SK-N-SH (cell line): ENCODE measurements at regions not wholly inside any gene's neighbourhood (a gene's known extent, or its start where the extent isn't known, plus 50 kb on each side); places are given as distances from the start of the nearest gene placed in this dataset.

Source experiments
- CTCF ChIA-PET: fragments of 300-600, 350-600 bp; formaldehyde crosslinking; extraction: SDS; loops from one replicate; lab custom pipeline; 2021; lab: Yijun Ruan, JAX
- POLR2A ChIA-PET: fragments of 350-600 bp; sonication (Branson Sonifier 250); formaldehyde crosslinking; extraction: SDS; loops from one replicate; lab custom pipeline; 2020; ENCODE audit warnings: antibody characterized with exemption, inconsistent platforms; lab: Yijun Ruan, JAX
- DNase-seq: peaks from one replicate; pipeline ENCODE4 v3.0.0; 2012
- H2AFZ ChIP-seq: fragments of 200-600 bp; sonication (generic); 2 replicates; pipeline ENCODE4 v1.8.1; 2016; ENCODE audit warnings: antibody characterized with exemption, mild to moderate bottlenecking, low read depth
- H3F3A ChIP-seq: fragments of 200-600 bp; sonication (generic); replicated peaks from 2 replicates; pipeline ENCODE3; 2016; ENCODE audit warnings: antibody characterized with exemption, mild to moderate bottlenecking; ENCODE audit not compliant: insufficient read depth
- H3K27ac ChIP-seq, 2 experiments: fragments of 200-500 bp in 1 of 2; fragments of 200-600 bp in 1 of 2; sonication (Bioruptor generic) in 1 of 2; sonication (generic), shearing (Covaris generic) in 1 of 2; 2 replicates each; pipeline versions ENCODE4 v1.5.1 to v1.6.1; 2014 to 2016; ENCODE audit warnings: low read depth in 2 of 2, inconsistent platforms in 1 of 2, low read length in 1 of 2, mild to moderate bottlenecking in 1 of 2, mixed read lengths in 1 of 2
- H3K27me3 ChIP-seq: fragments of 200-600 bp; sonication (generic), shearing (Covaris generic); 2 replicates; pipeline ENCODE4 v1.6.1; 2016; ENCODE audit warnings: mixed run types; ENCODE audit not compliant: insufficient read depth
- H3K36me3 ChIP-seq, 2 experiments: fragments of 200-500 bp in 1 of 2; fragments of 200-600 bp in 1 of 2; sonication (Bioruptor generic) in 1 of 2; sonication (generic) in 1 of 2; replicated peaks in 1 of 2; 2 replicates each; pipeline versions ENCODE3 to v1.5.1; 2014 to 2016; ENCODE audit warnings: low read length in 1 of 2, mild to moderate bottlenecking in 1 of 2; ENCODE audit not compliant: insufficient read depth in 2 of 2, control insufficient read depth in 1 of 2
- H3K4me1 ChIP-seq, 2 experiments: fragments of 200-500 bp in 1 of 2; fragments of 200-600 bp in 1 of 2; sonication (Bioruptor generic) in 1 of 2; sonication (generic), shearing (Covaris generic) in 1 of 2; 2 replicates each; pipeline versions ENCODE4 v1.5.1 to v1.6.1; 2014 to 2016; ENCODE audit warnings: low read depth in 1 of 2, low read length in 1 of 2, mixed run types in 1 of 2; ENCODE audit not compliant: insufficient read depth in 2 of 2, control insufficient read depth in 1 of 2
- H3K4me2 ChIP-seq: fragments of 200-600 bp; sonication (generic), shearing (Covaris generic); 2 replicates; pipeline ENCODE4 v1.6.1; 2017; ENCODE audit warnings: mixed run types
- H3K4me3 ChIP-seq, 2 experiments: fragments of 200-500 bp in 1 of 2; fragments of 200-600 bp in 1 of 2; sonication (Bioruptor generic) in 1 of 2; sonication (generic), shearing (Covaris generic) in 1 of 2; 2 replicates each; pipeline versions ENCODE4 v1.5.1 to v1.8.1; 2014 to 2016; ENCODE audit warnings: low read depth in 2 of 2, inconsistent platforms in 1 of 2, low read length in 1 of 2, mild to moderate bottlenecking in 1 of 2, mixed read lengths in 1 of 2, moderate library complexity in 1 of 2
- H3K79me2 ChIP-seq: fragments of 200-600 bp; sonication (generic); 2 replicates; pipeline ENCODE4 v1.8.1; 2017; ENCODE audit warnings: mild to moderate bottlenecking; ENCODE audit not compliant: insufficient read depth
- H3K9ac ChIP-seq: fragments of 200-600 bp; sonication (generic); 2 replicates; pipeline ENCODE4 v1.6.1; 2017; ENCODE audit warnings: mixed run types
- H3K9me2 ChIP-seq: fragments of 200-600 bp; sonication (generic); 2 replicates; pipeline ENCODE4 v1.6.1; 2017; ENCODE audit warnings: mixed run types
- H3K9me3 ChIP-seq: fragments of 200-600 bp; sonication (generic); 2 replicates; pipeline ENCODE4 v1.6.1; 2017; ENCODE audit warnings: mixed run types, mild to moderate bottlenecking, moderate library complexity
- H4K20me1 ChIP-seq: fragments of 200-600 bp; sonication (generic); 2 replicates; pipeline ENCODE4 v1.6.1; 2017; ENCODE audit warnings: mild to moderate bottlenecking, mixed run types; ENCODE audit not compliant: insufficient read depth
- EP300 ChIP-seq, 2 experiments: IDR thresholded peaks; 2 replicates each; pipeline versions ENCODE4 v1.4.0 to v1.6.1; 2012; ENCODE audit warnings: borderline replicate concordance in 1 of 2, low read depth in 1 of 2, low read length in 1 of 2
- EZH2phosphoT487 ChIP-seq: fragments of 200-600 bp; sonication (generic); IDR thresholded peaks from 2 replicates; pipeline ENCODE4 v1.6.1; 2017; ENCODE audit warnings: low read depth, mixed run types, mild to moderate bottlenecking, antibody characterized with exemption, moderate library complexity, borderline replicate concordance
- FOXJ3 ChIP-seq: sonication (generic); formaldehyde crosslinking; IDR thresholded peaks from 2 replicates; pipeline ENCODE4 v1.5.1; 2020; ENCODE audit warnings: mild to moderate bottlenecking, missing genetic modification reagents
- MEF2A ChIP-seq: IDR thresholded peaks from 2 replicates; pipeline ENCODE4 v1.4.0; 2012; ENCODE audit warnings: low read depth, borderline replicate concordance
- MXI1 ChIP-seq: IDR thresholded peaks from 2 replicates; pipeline ENCODE4 v1.6.1; 2012; ENCODE audit warnings: mild to moderate bottlenecking, low read depth, low read length, improper control_type of control experiment
- NFIC ChIP-seq: IDR thresholded peaks from 2 replicates; pipeline ENCODE4 v1.4.0; 2012; ENCODE audit warnings: borderline replicate concordance
- RCOR1 ChIP-seq: fragments of 150-350 bp; IDR thresholded peaks from 2 replicates; pipeline ENCODE4 v1.6.1; 2017; ENCODE audit warnings: antibody characterized with exemption, low read length
- RXRA ChIP-seq: IDR thresholded peaks from 2 replicates; pipeline ENCODE4 v1.4.0; 2012; ENCODE audit warnings: low read depth, mild to moderate bottlenecking, borderline replicate concordance
- YY1 ChIP-seq: IDR thresholded peaks from 2 replicates; pipeline ENCODE4 v1.4.0; 2012; ENCODE audit warnings: low read depth, mild to moderate bottlenecking
- WGBS: methylation state at CpG from one replicate; pipeline ENCODE4 v1.1.6; 2017; ENCODE audit warnings: low lambda C conversion rate; 5-methylcytosine and 5-hydroxymethylcytosine counted together
- TF ChIP-seq, protein P1 (sequence below): fragments of 200-600 bp; sonication (generic); IDR thresholded peaks from 2 replicates; pipeline ENCODE4 v1.6.1; 2017; ENCODE audit warnings: antibody characterized with exemption, mild to moderate bottlenecking, moderate library complexity
- TF ChIP-seq, protein P2 (sequence below): IDR thresholded peaks from 2 replicates; pipeline ENCODE4 v1.6.1; 2012; ENCODE audit warnings: mild to moderate bottlenecking, low read depth, low read length, moderate library complexity
- TF ChIP-seq, protein P3 (sequence below): IDR thresholded peaks from 2 replicates; pipeline ENCODE4 v1.4.0; 2012; ENCODE audit warnings: low read depth, borderline replicate concordance
- TF ChIP-seq, protein P4 (sequence below): fragments of 150-350 bp; IDR thresholded peaks from 2 replicates; pipeline ENCODE4 v1.6.1; 2017; ENCODE audit warnings: antibody characterized with exemption, low read length, low read depth, borderline replicate concordance
- TF ChIP-seq, protein P5 (sequence below): IDR thresholded peaks from 2 replicates; pipeline ENCODE4; 2012
- TF ChIP-seq, protein P6 (sequence below): IDR thresholded peaks from 2 replicates; pipeline ENCODE4 v1.4.0; 2012; ENCODE audit warnings: low read depth, borderline replicate concordance

DNA sequence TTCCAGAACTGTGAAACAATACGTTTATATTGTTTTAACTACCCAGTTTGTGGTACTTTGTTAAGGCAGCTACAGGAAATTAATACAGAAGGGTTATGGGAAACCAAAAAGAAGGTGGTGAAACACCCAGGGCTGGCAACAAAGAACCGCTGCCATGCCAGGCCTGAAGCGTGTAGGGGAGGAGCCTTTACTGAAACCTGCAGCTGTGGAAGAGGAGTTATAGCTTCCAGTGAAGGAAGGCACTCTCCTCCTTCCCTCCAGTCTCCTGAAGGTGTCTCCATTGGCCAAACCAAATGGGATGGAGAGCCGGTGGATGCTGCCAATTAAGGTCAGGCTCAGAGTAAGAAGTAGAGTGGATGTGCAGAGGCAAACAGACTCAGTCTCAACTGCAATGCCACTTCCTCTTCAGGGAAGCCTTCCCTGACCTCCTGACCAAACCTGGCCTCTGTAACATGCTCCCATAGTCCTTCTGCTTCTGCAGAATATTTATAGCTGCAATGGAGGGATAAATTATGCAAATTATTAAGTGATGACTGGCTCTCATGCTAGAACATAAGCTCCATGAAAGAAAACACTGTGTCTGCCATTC, 168.3 kb downstream of the DAD1 start:
- ChIA-PET CTCF (interaction anchor here (1.6 to 2.0 kb wide), 2 partner anchors 136 to 433 kb away, joined by 4 read pairs; no protein-coding TSS in a partner anchor), POLR2A (no interaction called here)
- H3K36me3 ChIP-seq: no peaks in the 10 kb centered on the region
- no peaks in the 10 kb centered on the region for H3K9me2 ChIP-seq
- no peak overlapping the region for H3K4me3 ChIP-seq
- peaks cover 0 to 7% of the 10 kb centered on the region in 2 experiments; a peak in 1 of 4 replicates for H3K4me1 ChIP-seq
- WGBS: 17% methylated on average over 4 of the region's 4 CpGs
- H2AFZ ChIP-seq: no peak overlapping the region
- H3K9ac ChIP-seq: no peak overlapping the region
- DNase-seq: no peak
- peaks cover 18% of the 10 kb centered on the region; the same call in 1 of the 2 replicates for H3K27me3 ChIP-seq
- H3K79me2 ChIP-seq: no peaks in the 10 kb centered on the region
- no peak overlapping the region for H3K4me2 ChIP-seq
- no peak overlapping the region for H3K27ac ChIP-seq
- H4K20me1 ChIP-seq: no peaks in the 10 kb centered on the region
- TF ChIP-seq RXRA: no peak
- H3K9me3 ChIP-seq: no peaks in the 10 kb centered on the region
- H3F3A ChIP-seq: no peaks in the 10 kb centered on the region

DNA sequence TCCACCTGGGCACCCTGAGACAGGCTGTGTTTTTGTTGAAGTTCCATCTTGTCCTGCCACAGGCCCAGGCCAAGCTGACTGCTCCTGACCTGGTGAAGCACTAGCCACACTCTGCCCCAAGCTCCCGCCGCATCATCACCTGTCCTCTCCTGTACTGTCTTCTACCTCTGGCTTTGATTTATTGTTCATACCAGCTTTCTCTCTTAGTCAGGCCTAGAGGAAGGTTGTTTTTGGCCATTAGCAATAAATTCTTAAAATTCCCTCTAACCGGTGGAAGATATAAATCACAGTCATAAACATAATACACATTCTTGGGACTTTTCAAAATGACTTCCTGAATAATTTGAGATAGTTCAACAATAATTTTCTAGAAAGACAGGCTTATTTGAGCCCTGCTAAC, 169.4 kb downstream of the DAD1 start:
- DNase-seq: no peak
- no peaks in the 10 kb centered on the region for H3K36me3 ChIP-seq
- H3K4me2 ChIP-seq: no peak overlapping the region
- peaks cover 0 to 12% of the 10 kb centered on the region in 2 experiments; a peak in 1 of 4 replicates for H3K4me1 ChIP-seq
- no peaks in the 10 kb centered on the region for H4K20me1 ChIP-seq
- ChIA-PET CTCF (interaction anchor here (0.6 to 2.0 kb wide), 2 partner anchors 355 to 434 kb away, joined by 3 to 4 read pairs; no protein-coding TSS in a partner anchor), POLR2A (no interaction called here)
- H3K9me2 ChIP-seq: no peaks in the 10 kb centered on the region
- no peak overlapping the region for H2AFZ ChIP-seq
- no peak overlapping the region for H3K4me3 ChIP-seq
- H3K9ac ChIP-seq: no peak overlapping the region
- H3K79me2 ChIP-seq: no peaks in the 10 kb centered on the region
- H3K27ac ChIP-seq: no peak overlapping the region
- no peaks in the 10 kb centered on the region for H3F3A ChIP-seq
- no peaks in the 10 kb centered on the region for H3K9me3 ChIP-seq
- WGBS: 55% methylated on average over 3 of the region's 3 CpGs
- H3K27me3 ChIP-seq: peaks cover 18% of the 10 kb centered on the region; the same call in 1 of the 2 replicates
- TF ChIP-seq, protein P1, sequence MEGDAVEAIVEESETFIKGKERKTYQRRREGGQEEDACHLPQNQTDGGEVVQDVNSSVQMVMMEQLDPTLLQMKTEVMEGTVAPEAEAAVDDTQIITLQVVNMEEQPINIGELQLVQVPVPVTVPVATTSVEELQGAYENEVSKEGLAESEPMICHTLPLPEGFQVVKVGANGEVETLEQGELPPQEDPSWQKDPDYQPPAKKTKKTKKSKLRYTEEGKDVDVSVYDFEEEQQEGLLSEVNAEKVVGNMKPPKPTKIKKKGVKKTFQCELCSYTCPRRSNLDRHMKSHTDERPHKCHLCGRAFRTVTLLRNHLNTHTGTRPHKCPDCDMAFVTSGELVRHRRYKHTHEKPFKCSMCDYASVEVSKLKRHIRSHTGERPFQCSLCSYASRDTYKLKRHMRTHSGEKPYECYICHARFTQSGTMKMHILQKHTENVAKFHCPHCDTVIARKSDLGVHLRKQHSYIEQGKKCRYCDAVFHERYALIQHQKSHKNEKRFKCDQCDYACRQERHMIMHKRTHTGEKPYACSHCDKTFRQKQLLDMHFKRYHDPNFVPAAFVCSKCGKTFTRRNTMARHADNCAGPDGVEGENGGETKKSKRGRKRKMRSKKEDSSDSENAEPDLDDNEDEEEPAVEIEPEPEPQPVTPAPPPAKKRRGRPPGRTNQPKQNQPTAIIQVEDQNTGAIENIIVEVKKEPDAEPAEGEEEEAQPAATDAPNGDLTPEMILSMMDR: no peak
- TF ChIP-seq, protein P2, sequence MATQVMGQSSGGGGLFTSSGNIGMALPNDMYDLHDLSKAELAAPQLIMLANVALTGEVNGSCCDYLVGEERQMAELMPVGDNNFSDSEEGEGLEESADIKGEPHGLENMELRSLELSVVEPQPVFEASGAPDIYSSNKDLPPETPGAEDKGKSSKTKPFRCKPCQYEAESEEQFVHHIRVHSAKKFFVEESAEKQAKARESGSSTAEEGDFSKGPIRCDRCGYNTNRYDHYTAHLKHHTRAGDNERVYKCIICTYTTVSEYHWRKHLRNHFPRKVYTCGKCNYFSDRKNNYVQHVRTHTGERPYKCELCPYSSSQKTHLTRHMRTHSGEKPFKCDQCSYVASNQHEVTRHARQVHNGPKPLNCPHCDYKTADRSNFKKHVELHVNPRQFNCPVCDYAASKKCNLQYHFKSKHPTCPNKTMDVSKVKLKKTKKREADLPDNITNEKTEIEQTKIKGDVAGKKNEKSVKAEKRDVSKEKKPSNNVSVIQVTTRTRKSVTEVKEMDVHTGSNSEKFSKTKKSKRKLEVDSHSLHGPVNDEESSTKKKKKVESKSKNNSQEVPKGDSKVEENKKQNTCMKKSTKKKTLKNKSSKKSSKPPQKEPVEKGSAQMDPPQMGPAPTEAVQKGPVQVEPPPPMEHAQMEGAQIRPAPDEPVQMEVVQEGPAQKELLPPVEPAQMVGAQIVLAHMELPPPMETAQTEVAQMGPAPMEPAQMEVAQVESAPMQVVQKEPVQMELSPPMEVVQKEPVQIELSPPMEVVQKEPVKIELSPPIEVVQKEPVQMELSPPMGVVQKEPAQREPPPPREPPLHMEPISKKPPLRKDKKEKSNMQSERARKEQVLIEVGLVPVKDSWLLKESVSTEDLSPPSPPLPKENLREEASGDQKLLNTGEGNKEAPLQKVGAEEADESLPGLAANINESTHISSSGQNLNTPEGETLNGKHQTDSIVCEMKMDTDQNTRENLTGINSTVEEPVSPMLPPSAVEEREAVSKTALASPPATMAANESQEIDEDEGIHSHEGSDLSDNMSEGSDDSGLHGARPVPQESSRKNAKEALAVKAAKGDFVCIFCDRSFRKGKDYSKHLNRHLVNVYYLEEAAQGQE: no peak
- TF ChIP-seq EZH2phosphoT487 (no peak), FOXJ3 (CRISPR knock-in tag) (no peak), NFIC (no peak), RXRA (no peak), MEF2A (no peak), YY1 (no peak), MXI1 (no peak), RCOR1 (no peak), EP300 (IDR thresholded peaks at IDR 0.05; ENCODE audit: borderline replicate concordance in 1 of 2, low read depth in 1 of 2, low read length in 1 of 2) (no peak)
- TF ChIP-seq, protein P3, sequence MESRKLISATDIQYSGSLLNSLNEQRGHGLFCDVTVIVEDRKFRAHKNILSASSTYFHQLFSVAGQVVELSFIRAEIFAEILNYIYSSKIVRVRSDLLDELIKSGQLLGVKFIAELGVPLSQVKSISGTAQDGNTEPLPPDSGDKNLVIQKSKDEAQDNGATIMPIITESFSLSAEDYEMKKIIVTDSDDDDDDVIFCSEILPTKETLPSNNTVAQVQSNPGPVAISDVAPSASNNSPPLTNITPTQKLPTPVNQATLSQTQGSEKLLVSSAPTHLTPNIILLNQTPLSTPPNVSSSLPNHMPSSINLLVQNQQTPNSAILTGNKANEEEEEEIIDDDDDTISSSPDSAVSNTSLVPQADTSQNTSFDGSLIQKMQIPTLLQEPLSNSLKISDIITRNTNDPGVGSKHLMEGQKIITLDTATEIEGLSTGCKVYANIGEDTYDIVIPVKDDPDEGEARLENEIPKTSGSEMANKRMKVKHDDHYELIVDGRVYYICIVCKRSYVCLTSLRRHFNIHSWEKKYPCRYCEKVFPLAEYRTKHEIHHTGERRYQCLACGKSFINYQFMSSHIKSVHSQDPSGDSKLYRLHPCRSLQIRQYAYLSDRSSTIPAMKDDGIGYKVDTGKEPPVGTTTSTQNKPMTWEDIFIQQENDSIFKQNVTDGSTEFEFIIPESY: no peak
- TF ChIP-seq, protein P4, sequence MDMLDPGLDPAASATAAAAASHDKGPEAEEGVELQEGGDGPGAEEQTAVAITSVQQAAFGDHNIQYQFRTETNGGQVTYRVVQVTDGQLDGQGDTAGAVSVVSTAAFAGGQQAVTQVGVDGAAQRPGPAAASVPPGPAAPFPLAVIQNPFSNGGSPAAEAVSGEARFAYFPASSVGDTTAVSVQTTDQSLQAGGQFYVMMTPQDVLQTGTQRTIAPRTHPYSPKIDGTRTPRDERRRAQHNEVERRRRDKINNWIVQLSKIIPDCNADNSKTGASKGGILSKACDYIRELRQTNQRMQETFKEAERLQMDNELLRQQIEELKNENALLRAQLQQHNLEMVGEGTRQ: no peak
- TF ChIP-seq, protein P5, sequence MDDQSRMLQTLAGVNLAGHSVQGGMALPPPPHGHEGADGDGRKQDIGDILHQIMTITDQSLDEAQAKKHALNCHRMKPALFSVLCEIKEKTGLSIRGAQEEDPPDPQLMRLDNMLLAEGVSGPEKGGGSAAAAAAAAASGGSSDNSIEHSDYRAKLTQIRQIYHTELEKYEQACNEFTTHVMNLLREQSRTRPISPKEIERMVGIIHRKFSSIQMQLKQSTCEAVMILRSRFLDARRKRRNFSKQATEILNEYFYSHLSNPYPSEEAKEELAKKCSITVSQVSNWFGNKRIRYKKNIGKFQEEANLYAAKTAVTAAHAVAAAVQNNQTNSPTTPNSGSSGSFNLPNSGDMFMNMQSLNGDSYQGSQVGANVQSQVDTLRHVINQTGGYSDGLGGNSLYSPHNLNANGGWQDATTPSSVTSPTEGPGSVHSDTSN: no peak
- TF ChIP-seq, protein P6, sequence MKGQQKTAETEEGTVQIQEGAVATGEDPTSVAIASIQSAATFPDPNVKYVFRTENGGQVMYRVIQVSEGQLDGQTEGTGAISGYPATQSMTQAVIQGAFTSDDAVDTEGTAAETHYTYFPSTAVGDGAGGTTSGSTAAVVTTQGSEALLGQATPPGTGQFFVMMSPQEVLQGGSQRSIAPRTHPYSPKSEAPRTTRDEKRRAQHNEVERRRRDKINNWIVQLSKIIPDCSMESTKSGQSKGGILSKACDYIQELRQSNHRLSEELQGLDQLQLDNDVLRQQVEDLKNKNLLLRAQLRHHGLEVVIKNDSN: no peak
